GM23248 (cell line): ENCODE measurements at regions not wholly inside any gene's neighbourhood (a gene's known extent, or its start where the extent isn't known, plus 50 kb on each side); places are given as distances from the start of the nearest gene placed in this dataset.

ENCODE experiments used
- EZH2 ChIP-seq: fragments of 200-600 bp; sonication (generic); IDR thresholded peaks from 2 replicates; pipeline ENCODE4 v1.6.1; 2018; ENCODE audit warnings: antibody characterized with exemption, mild to moderate bottlenecking; ENCODE audit not compliant: insufficient read depth, poor library complexity, severe bottlenecking
- EZH2phosphoT487 ChIP-seq: fragments of 200-600 bp; sonication (generic); IDR thresholded peaks from 2 replicates; pipeline ENCODE4 v1.6.1; 2018; ENCODE audit warnings: antibody characterized with exemption, moderate library complexity, mild to moderate bottlenecking, low read depth; ENCODE audit not compliant: insufficient read depth

- TF ChIP-seq EZH2 (no peak), EZH2phosphoT487 (no peak)
Measured at GRCh38 chr9:16125629-16126028, 572.8 kb downstream of the CCDC171 start.
